HepG2 (cell line): ENCODE measurements at regions not wholly inside any gene's neighbourhood (a gene's known extent, or its start where the extent isn't known, plus 50 kb on each side); places are given as distances from the start of the nearest gene placed in this dataset.
"Not testable (repeated sequence)": the region's sequence is repeated elsewhere in the genome, so short reads cannot be mapped to it uniquely, and the experiment has no call there.

Experiments used
- ATAC-seq: fragments of 200-7000 bp; cut with Tn5 transposase; 3 replicates; pipeline ENCODE4 v1.9.1; 2020; ENCODE audit warnings: mild to moderate bottlenecking, moderate library complexity
- BruUV-seq: library from RNA; stranded (reverse); fragments of 400-500 nt; replicated peaks from 2 replicates; lab custom pipeline; 2021; lab: Mats Ljungman, UMichigan
- CTCF ChIA-PET: fragments of 300-600 bp; formaldehyde crosslinking; extraction: SDS; loops from one replicate; lab custom pipeline; 2021; ENCODE audit warnings: low total read pairs, inconsistent platforms, low intra/inter-chr PET ratio; lab: Yijun Ruan, JAX
- POLR2A ChIA-PET: fragments of 350-600 bp; sonication (Branson Sonifier 250); formaldehyde crosslinking; loops from one replicate; lab custom pipeline; 2020; ENCODE audit warnings: antibody characterized with exemption, inconsistent platforms; lab: Yijun Ruan, JAX
- DNase-seq: peaks from one replicate; pipeline ENCODE4 v3.0.0-alpha.2; 2015; ENCODE audit warnings: low spot score
- FAIRE-seq: peaks from 3 replicates; lab custom pipeline; 2011; peaks lifted over from hg19 to GRCh38; lab: Jason Lieb, UNC
- H2AFZ ChIP-seq: one replicate; pipeline ENCODE4 v1.6.1; 2011; ENCODE audit warnings: low read length, inconsistent platforms
- H3K27ac ChIP-seq: fragments of 300-600 bp; 3 replicates; pipeline ENCODE4 v1.8.0; 2011; ENCODE audit warnings: mixed run types, mild to moderate bottlenecking, mixed read lengths, low read length, inconsistent platforms; ENCODE audit not compliant: insufficient read depth; ENCODE audit errors: extremely low read length
- H3K27me3 ChIP-seq, 2 experiments: fragments of 200-600 bp in 1 of 2; 2 replicates in 1 of 2; 3 replicates in 1 of 2; pipeline versions ENCODE4 v1.6.0 to v1.8.0; 2011; ENCODE audit warnings: low read length in 2 of 2, mild to moderate bottlenecking in 2 of 2, moderate library complexity in 2 of 2, inconsistent platforms in 1 of 2; ENCODE audit not compliant: insufficient read depth in 2 of 2, control insufficient read depth in 1 of 2
- H3K36me3 ChIP-seq, 2 experiments: fragments of 200-600 bp in 1 of 2; replicated peaks in 1 of 2; 2 replicates in 1 of 2; 3 replicates in 1 of 2; pipeline versions ENCODE4 v1.5.1 to v1.8.0; 2011; ENCODE audit warnings: low read length in 2 of 2, inconsistent platforms in 1 of 2; ENCODE audit not compliant: insufficient read depth in 2 of 2, control insufficient read depth in 1 of 2
- H3K4me1 ChIP-seq: 2 replicates; pipeline ENCODE4 v1.5.1; 2012; ENCODE audit warnings: low read length, inconsistent platforms; ENCODE audit not compliant: insufficient read depth
- H3K4me2 ChIP-seq: 2 replicates; pipeline ENCODE4 v1.6.0; 2011; ENCODE audit warnings: low read depth, low read length, inconsistent platforms
- H3K4me3 ChIP-seq, 3 experiments: fragments of 200-600 bp in 1 of 3; sonication (generic), shearing (Covaris generic) in 1 of 3; replicated peaks in 1 of 3; 2 replicates each; pipeline ENCODE4 v1.5.1; 2011 to 2016; ENCODE audit warnings: low read length in 3 of 3, inconsistent platforms in 2 of 3, low read depth in 2 of 3, mild to moderate bottlenecking in 2 of 3, control low read depth in 1 of 3, mixed read lengths in 1 of 3; ENCODE audit not compliant: insufficient read depth in 1 of 3
- H3K79me2 ChIP-seq: one replicate; pipeline ENCODE4 v1.6.1; 2011; ENCODE audit warnings: low read length, inconsistent platforms; ENCODE audit not compliant: insufficient read depth
- H3K9ac ChIP-seq: 2 replicates; pipeline ENCODE4 v1.6.0; 2011; ENCODE audit warnings: mild to moderate bottlenecking, low read depth, low read length, inconsistent platforms; ENCODE audit not compliant: insufficient read depth
- H3K9me3 ChIP-seq: 2 replicates; pipeline ENCODE4 v1.5.1; 2012; ENCODE audit warnings: mild to moderate bottlenecking, low read length
- H4K20me1 ChIP-seq: 2 replicates; pipeline ENCODE4 v1.6.0; 2011; ENCODE audit warnings: inconsistent platforms, mild to moderate bottlenecking, low read length, moderate library complexity; ENCODE audit not compliant: insufficient read depth
- MAFF ChIP-seq: IDR thresholded peaks from 2 replicates; pipeline ENCODE4 v1.6.1; 2011; ENCODE audit warnings: low read depth, low read length, improper control_type of control experiment
- MAFK ChIP-seq, 2 experiments: IDR thresholded peaks in 1 of 2; conservative IDR thresholded peaks in 1 of 2; 2 replicates each; pipeline ENCODE4 v1.6.1; 2011; ENCODE audit warnings: improper control_type of control experiment in 2 of 2, low read length in 2 of 2
- MXD4 ChIP-seq: IDR thresholded peaks from 2 replicates; pipeline ENCODE4 v1.6.1; 2016; ENCODE audit warnings: mild to moderate bottlenecking, missing biosample characterization, missing genetic modification reagents
- POLR2G ChIP-seq: fragments of 200-400 bp; formaldehyde crosslinking; IDR thresholded peaks from 2 replicates; pipeline ENCODE4 v1.6.1; 2018; ENCODE audit warnings: mild to moderate bottlenecking, low read depth, low read length, moderate library complexity
- RAD51 ChIP-seq: fragments of 450-650 bp; IDR thresholded peaks from 2 replicates; pipeline ENCODE4 v1.6.1; 2016; ENCODE audit warnings: borderline replicate concordance
- THAP11 ChIP-seq: IDR thresholded peaks from 2 replicates; pipeline ENCODE4 v1.6.1; 2016; ENCODE audit warnings: missing biosample characterization, missing genetic modification reagents
- ZFP36 ChIP-seq: fragments of 150-350 bp; IDR thresholded peaks from 2 replicates; pipeline ENCODE4 v1.6.1; 2018; ENCODE audit warnings: borderline replicate concordance, low read length, low read depth; ENCODE audit not compliant: partially characterized antibody
- ZNF7 ChIP-seq: IDR thresholded peaks from 2 replicates; pipeline ENCODE4 v1.6.1; 2016; ENCODE audit warnings: missing biosample characterization, missing genetic modification reagents
- WGBS: methylation state at CpG from one replicate; pipeline ENCODE4 v1.1.6; 2017; ENCODE audit warnings: low lambda C conversion rate; 5-methylcytosine and 5-hydroxymethylcytosine counted together
- in situ Hi-C: cut with HindIII; loops from 2 replicates; pipeline ENCODE4 v1.10.0; 2017; ENCODE audit warnings: low pct_unique_long_range_greater_than_20kb; ENCODE audit not compliant: extremely low pct_ligation_motif_present
- intact Hi-C: fragments of 100-400 bp; cut with micrococcal nuclease; formaldehyde crosslinking; loops from one replicate; pipeline ENCODE4 v1.10.0; 2022; ENCODE audit not compliant: unreplicated experiment

GRCh38 chr16:31636433-31636832 lies 108.7 kb downstream of the AHSP start:
- ChIA-PET POLR2A (no interaction called here), CTCF (no interaction called here)
- ATAC-seq (no peak), FAIRE-seq (no peak), DNase-seq (no peak)
- no peaks in the 10 kb centered on the region for H3K36me3 ChIP-seq
- H3K9me3 ChIP-seq, result no peaks in the 10 kb centered on the region
- H3K9ac ChIP-seq, result no peak overlapping the region
- intact Hi-C loops (no loop called here), in situ Hi-C loops (no loop called here)
- H3K4me3 ChIP-seq, result no peak overlapping the region
- peak; percentile 44; the same call in 1 of the 2 replicates for TF ChIP-seq RAD51
- TF ChIP-seq ZFP36, result no peak
- no peak for TF ChIP-seq MXD4 (CRISPR knock-in tag)
- no peak for TF ChIP-seq POLR2G
- no peaks in the 10 kb centered on the region for H3K79me2 ChIP-seq
- no TSS peak for BruUV-seq
- no peak overlapping the region for H3K27ac ChIP-seq
- no peaks in the 10 kb centered on the region for H3K4me1 ChIP-seq
- no peak overlapping the region for H3K4me2 ChIP-seq
- H4K20me1 ChIP-seq, result no peaks in the 10 kb centered on the region
- peaks cover 0 to 3% of the 10 kb centered on the region in 2 experiments; a peak in 1 of 5 replicates for H3K27me3 ChIP-seq
- WGBS, result 36% methylated on average over 7 of the region's 7 CpGs
- H2AFZ ChIP-seq, result no peak overlapping the region

GRCh38 chr16:31641279-31641678 lies 113.6 kb downstream of the AHSP start:
- no peaks in the 10 kb centered on the region for H3K79me2 ChIP-seq
- in situ Hi-C loops (no loop called here), intact Hi-C loops (no loop called here)
- H3K27me3 ChIP-seq, result peaks cover 0 to 6% of the 10 kb centered on the region in 2 experiments; a peak in 3 of 5 replicates
- H3K4me3 ChIP-seq, result no peak overlapping the region
- H3K36me3 ChIP-seq, result no peaks in the 10 kb centered on the region
- POLR2A ChIA-PET, result no interaction called here
- ATAC-seq (no peak), FAIRE-seq (no peak), DNase-seq (no peak)
- CTCF ChIA-PET, result no interaction called here
- WGBS, result 40% methylated on average over 4 of the region's 4 CpGs
- no TSS peak for BruUV-seq
- no peaks in the 10 kb centered on the region for H3K9me3 ChIP-seq
- H3K27ac ChIP-seq, result no peak overlapping the region
- H2AFZ ChIP-seq, result no peak overlapping the region
- H4K20me1 ChIP-seq, result no peaks in the 10 kb centered on the region
- no peaks in the 10 kb centered on the region for H3K4me1 ChIP-seq
- TF ChIP-seq THAP11 (CRISPR knock-in tag) (no peak), ZNF7 (CRISPR knock-in tag) (no peak), MAFF (peak; percentile 42; the same call in 1 of the 2 replicates), MAFK (conservative IDR thresholded peaks at IDR 0.05 in 1 of 2, IDR thresholded peaks at IDR 0.05 in 1 of 2; ENCODE audit: low read length in 2 of 2) (peak; percentile 62 to 83)
- no peak overlapping the region for H3K9ac ChIP-seq
- H3K4me2 ChIP-seq, result no peak overlapping the region

- H3K4me3 ChIP-seq, POLR2A ChIA-PET, H3K9ac ChIP-seq, H3K27ac ChIP-seq, H3K4me1 ChIP-seq, BruUV-seq, DNase-seq, intact Hi-C loops, H4K20me1 ChIP-seq, H3K4me2 ChIP-seq, H3K27me3 ChIP-seq, in situ Hi-C loops, FAIRE-seq, ATAC-seq, H3K79me2 ChIP-seq, H3K36me3 ChIP-seq, CTCF ChIA-PET, H2AFZ ChIP-seq, H3K9me3 ChIP-seq: not testable (repeated sequence)
- 4% methylated on average over 4 of the region's 4 CpGs for WGBS
These were observed 128.0 kb downstream of the AHSP start for GRCh38 chr16:31655674-31656073.
